ENCODE measurements at regions not wholly inside any gene's neighbourhood (a gene's known extent, or its start where the extent isn't known, plus 50 kb on each side); places are given as distances from the start of the nearest gene placed in this dataset.

- no peak for DNase-seq
Observed at GRCh38 chr14:100659345-100660001, 67.2 kb upstream of the DLK1 start.

- no peak for DNase-seq
Observed at GRCh38 chr14:100660498-100660881, 66.2 kb upstream of the DLK1 start.

GRCh38 chr14:100660882-100661635 is 65.6 kb upstream of the DLK1 start:
- no peak for DNase-seq

- DNase-seq = peak; percentile 50
Observed at GRCh38 chr14:100662879-100663760, 63.6 kb upstream of the DLK1 start.

GRCh38 chr14:100663761-100664052 is 63.0 kb upstream of the DLK1 start:
- DNase-seq = no peak

GRCh38 chr14:100664231-100664630 is 62.5 kb upstream of the DLK1 start:
- DNase-seq = no peak

- no peak for DNase-seq
Observed at GRCh38 chr14:100664841-100665510, 61.7 kb upstream of the DLK1 start.

- DNase-seq = no peak
Observed at GRCh38 chr14:100665511-100666032, 61.1 kb upstream of the DLK1 start.

GRCh38 chr14:100666403-100666802 is 60.3 kb upstream of the DLK1 start:
- no peak for DNase-seq

GRCh38 chr14:100666851-100667250 is 59.8 kb upstream of the DLK1 start:
- DNase-seq = no peak

- DNase-seq = no peak
Observed at GRCh38 chr14:100667656-100668055, 59.0 kb upstream of the DLK1 start.

- DNase-seq = no peak
Observed at GRCh38 chr14:100668352-100668751, 58.3 kb upstream of the DLK1 start.

- no peak for DNase-seq
Observed at GRCh38 chr14:100669011-100669412, 57.7 kb upstream of the DLK1 start.

- DNase-seq = no peak
Observed at GRCh38 chr14:100669468-100669867, 57.2 kb upstream of the DLK1 start.

GRCh38 chr14:100670017-100670752 is 56.5 kb upstream of the DLK1 start:
- no peak for DNase-seq

- DNase-seq = peak; percentile 52
Observed at GRCh38 chr14:100670753-100671049, 56.0 kb upstream of the DLK1 start.

GRCh38 chr14:100671386-100671901 is 55.2 kb upstream of the DLK1 start:
- no peak for DNase-seq

GRCh38 chr14:100671906-100672305 is 54.8 kb upstream of the DLK1 start:
- no peak for DNase-seq

- DNase-seq = peak; percentile 96
Observed at GRCh38 chr14:100673085-100673806, 53.4 kb upstream of the DLK1 start.

GRCh38 chr14:100673807-100674154 is 52.9 kb upstream of the DLK1 start:
- no peak for DNase-seq

GRCh38 chr14:100674428-100674827 is 52.3 kb upstream of the DLK1 start:
- no peak for DNase-seq

Measured in NCI-H146 (cell line).